HEK293T (cell line): ENCODE measurements at regions not wholly inside any gene's neighbourhood (a gene's known extent, or its start where the extent isn't known, plus 50 kb on each side); places are given as distances from the start of the nearest gene placed in this dataset.

Source experiments
- BHLHE40 ChIP-seq: fragments of 450-650 bp; IDR thresholded peaks from 2 replicates; pipeline ENCODE4 v1.6.1; 2016; ENCODE audit warnings: mild to moderate bottlenecking, moderate library complexity, borderline replicate concordance
- CTBP1 ChIP-seq: fragments of 450-650 bp; IDR thresholded peaks from 2 replicates; pipeline ENCODE4 v1.6.1; 2016; ENCODE audit warnings: borderline replicate concordance
- ELF4 ChIP-seq: fragments of 450-650 bp; IDR thresholded peaks from 2 replicates; pipeline ENCODE4 v1.6.1; 2017; ENCODE audit warnings: antibody characterized with exemption
- FOXM1 ChIP-seq: fragments of 450-650 bp; IDR thresholded peaks from 2 replicates; pipeline ENCODE4 v1.6.1; 2017; ENCODE audit warnings: mild to moderate bottlenecking, borderline replicate concordance
- HDGF ChIP-seq: fragments of 450-650 bp; IDR thresholded peaks from 2 replicates; pipeline ENCODE4 v1.6.1; 2017; ENCODE audit warnings: antibody characterized with exemption, borderline replicate concordance
- L3MBTL2 ChIP-seq: fragments of 450-650 bp; conservative IDR thresholded peaks from 2 replicates; pipeline ENCODE4 v1.6.1; 2016; ENCODE audit warnings: mild to moderate bottlenecking
- NFRKB ChIP-seq: fragments of 450-650 bp; IDR thresholded peaks from 2 replicates; pipeline ENCODE4 v1.6.1; 2016; ENCODE audit warnings: mild to moderate bottlenecking, moderate library complexity
- SP1 ChIP-seq: fragments of 450-650 bp; IDR thresholded peaks from 2 replicates; pipeline ENCODE4 v1.6.1; 2017
- SUZ12 ChIP-seq: fragments of 450-650 bp; IDR thresholded peaks from 2 replicates; pipeline ENCODE4 v1.6.1; 2016; ENCODE audit warnings: mild to moderate bottlenecking
- TARDBP ChIP-seq: fragments of 450-650 bp; IDR thresholded peaks from 2 replicates; pipeline ENCODE4 v1.6.1; 2016
- ZNF384 ChIP-seq: fragments of 450-650 bp; IDR thresholded peaks from 2 replicates; pipeline ENCODE4 v1.6.1; 2016

- TF ChIP-seq ZNF384 (no peak), FOXM1 (no peak), NFRKB (no peak), CTBP1 (no peak), HDGF (no peak), BHLHE40 (no peak), SP1 (no peak), ELF4 (no peak), L3MBTL2 (no peak), SUZ12 (no peak), TARDBP (no peak)
Observed at GRCh38 chr11:15594607-15595006, 479.9 kb downstream of the INSC start.
